ENCODE measurements at regions not wholly inside any gene's neighbourhood (a gene's known extent, or its start where the extent isn't known, plus 50 kb on each side); places are given as distances from the start of the nearest gene placed in this dataset.

- TF ChIP-seq CTCF (IDR thresholded peaks at IDR 0.05) (no peak), ZFX (IDR thresholded peaks at IDR 0.05; ENCODE audit: borderline replicate concordance) (no peak)
These were observed 588.9 kb upstream of the TMEFF2 start for GRCh38 chr2:192783643-192784042.

All from 22Rv1 (cell line).